Upper lobe of left lung (tissue), 6 donors: ENCODE measurements at regions not wholly inside any gene's neighbourhood (a gene's known extent, or its start where the extent isn't known, plus 50 kb on each side); places are given as distances from the start of the nearest gene placed in this dataset.

Source experiments
- ATAC-seq, 2 donors: fragments of 200-7000 bp; cut with Tn5 transposase; one replicate each; pipeline ENCODE4 v1.9.1; 2022; ENCODE audit warnings: mild to moderate bottlenecking in 2 of 2, moderate library complexity in 2 of 2; ENCODE audit not compliant: low FRiP score in 2 of 2
- DNase-seq, 2 donors: peaks; one replicate each; pipeline ENCODE4 v3.0.0-alpha.2; 2019 to 2020
- H3K27ac ChIP-seq, 4 donors: fragments of 200-600 bp; sonication (generic); one replicate each; pipeline ENCODE4 v1.5.1; 2016 to 2019
- H3K27me3 ChIP-seq, 4 donors: fragments of 200-600 bp; sonication (generic); one replicate each; pipeline ENCODE4 v1.5.1; 2017 to 2019
- H3K36me3 ChIP-seq, 4 donors: fragments of 200-600 bp; sonication (generic); one replicate each; pipeline ENCODE4 v1.5.1; 2016 to 2019
- H3K4me1 ChIP-seq, 4 donors: fragments of 200-600 bp; sonication (generic); one replicate each; pipeline ENCODE4 v1.5.1; 2018 to 2019
- H3K4me3 ChIP-seq, 4 donors: fragments of 200-600 bp; sonication (generic); one replicate each; pipeline ENCODE4 v1.5.1; 2017 to 2019; ENCODE audit warnings: mild to moderate bottlenecking in 2 of 4, moderate library complexity in 1 of 4
- H3K9me3 ChIP-seq, 4 donors: fragments of 200-600 bp; sonication (generic); one replicate each; pipeline ENCODE4 v1.5.1; 2018 to 2019
- EP300 ChIP-seq, 4 donors: sonication (generic); formaldehyde crosslinking; IDR thresholded peaks; one replicate each; pipeline ENCODE4 v1.5.1; 2017; ENCODE audit warnings: antibody characterized with exemption in 4 of 4, control low read depth in 2 of 4
- POLR2A ChIP-seq, 4 donors: fragments of 450-650 bp; IDR thresholded peaks; one replicate each; pipeline ENCODE4 v1.5.1; 2016 to 2017; ENCODE audit warnings: antibody characterized with exemption in 4 of 4, mild to moderate bottlenecking in 2 of 4
- POLR2AphosphoS5 ChIP-seq, 2 donors: sonication (generic); formaldehyde crosslinking; IDR thresholded peaks; one replicate each; pipeline ENCODE4 v1.5.1; 2017; ENCODE audit warnings: antibody characterized with exemption in 2 of 2
- WGBS, 2 donors: methylation state at CpG; one replicate each; pipeline ENCODE4 v1.1.5; 2017 to 2018; 5-methylcytosine and 5-hydroxymethylcytosine counted together
- TF ChIP-seq, protein P1 (sequence below), 6 experiments: fragments of 450-650 bp in 4 of 6; fragments of 200-600 bp in 2 of 6; sonication (generic) in 2 of 6; IDR thresholded peaks; one replicate each; pipeline ENCODE4 v1.5.1; 2016 to 2019; ENCODE audit warnings: antibody characterized with exemption in 6 of 6
- donor health status: DM: no; HTN: no; CAD: no; lungs with moderate emphysema.
- donor health status: DM: no; HTN: yes; CAD: no; lungs with severe emphysema.

DNA sequence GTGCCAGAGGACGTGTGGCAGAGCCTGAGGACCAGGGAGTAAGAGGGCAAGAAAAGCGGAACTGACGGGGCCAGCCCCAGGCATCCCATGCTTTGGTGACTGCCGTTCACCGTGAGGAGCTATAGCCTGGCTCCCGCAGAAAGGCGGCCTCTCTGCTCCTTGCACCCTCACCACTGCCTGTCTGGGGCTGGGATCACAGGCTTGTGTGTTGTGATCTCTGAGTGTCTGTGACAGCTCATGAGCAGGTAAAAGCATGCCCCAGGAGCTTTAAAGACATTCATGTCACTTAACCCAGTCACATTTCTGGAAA lies 266.8 kb upstream of the RAB6C start:
- WGBS, 2 donors, result 82 to 96% methylated on average over 4 to 7 of the region's 7 CpGs
- TF ChIP-seq POLR2A (IDR thresholded peaks at IDR 0.05) (no peak), EP300 (IDR thresholded peaks at IDR 0.05) (no peak), POLR2AphosphoS5 (IDR thresholded peaks at IDR 0.05) (no peak)
- TF ChIP-seq, protein P1, sequence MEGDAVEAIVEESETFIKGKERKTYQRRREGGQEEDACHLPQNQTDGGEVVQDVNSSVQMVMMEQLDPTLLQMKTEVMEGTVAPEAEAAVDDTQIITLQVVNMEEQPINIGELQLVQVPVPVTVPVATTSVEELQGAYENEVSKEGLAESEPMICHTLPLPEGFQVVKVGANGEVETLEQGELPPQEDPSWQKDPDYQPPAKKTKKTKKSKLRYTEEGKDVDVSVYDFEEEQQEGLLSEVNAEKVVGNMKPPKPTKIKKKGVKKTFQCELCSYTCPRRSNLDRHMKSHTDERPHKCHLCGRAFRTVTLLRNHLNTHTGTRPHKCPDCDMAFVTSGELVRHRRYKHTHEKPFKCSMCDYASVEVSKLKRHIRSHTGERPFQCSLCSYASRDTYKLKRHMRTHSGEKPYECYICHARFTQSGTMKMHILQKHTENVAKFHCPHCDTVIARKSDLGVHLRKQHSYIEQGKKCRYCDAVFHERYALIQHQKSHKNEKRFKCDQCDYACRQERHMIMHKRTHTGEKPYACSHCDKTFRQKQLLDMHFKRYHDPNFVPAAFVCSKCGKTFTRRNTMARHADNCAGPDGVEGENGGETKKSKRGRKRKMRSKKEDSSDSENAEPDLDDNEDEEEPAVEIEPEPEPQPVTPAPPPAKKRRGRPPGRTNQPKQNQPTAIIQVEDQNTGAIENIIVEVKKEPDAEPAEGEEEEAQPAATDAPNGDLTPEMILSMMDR (IDR thresholded peaks at IDR 0.05), result no peak
- H3K4me1 ChIP-seq, result no peaks in the 10 kb centered on the region

DNA sequence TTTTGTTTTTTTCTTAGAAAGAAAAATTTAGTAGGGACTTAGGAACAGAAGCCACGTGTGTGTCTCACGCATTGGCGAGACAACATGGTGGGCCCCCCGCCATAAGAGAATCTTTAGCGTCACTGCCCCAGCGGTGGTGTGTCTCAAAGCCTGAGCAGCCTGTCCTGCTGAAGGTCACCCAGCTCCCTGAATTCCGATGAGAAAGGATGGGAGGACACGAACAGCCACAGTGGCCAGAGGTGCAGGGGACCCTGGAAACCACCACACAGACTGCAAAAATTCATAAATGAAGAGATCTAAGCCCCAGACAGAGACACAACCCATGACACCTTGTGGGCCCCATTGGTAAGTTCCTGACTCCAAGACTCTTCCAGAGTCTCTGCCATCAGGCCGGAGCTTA lies 266.1 kb upstream of the RAB6C start:
- no peaks in the 10 kb centered on the region for H3K27me3 ChIP-seq
- H3K9me3 ChIP-seq, result no peaks in the 10 kb centered on the region
- TF ChIP-seq, protein P1 (IDR thresholded peaks at IDR 0.05), result no peak
- TF ChIP-seq EP300 (IDR thresholded peaks at IDR 0.05) (no peak), POLR2AphosphoS5 (IDR thresholded peaks at IDR 0.05) (no peak), POLR2A (IDR thresholded peaks at IDR 0.05) (no peak)
- no peak for DNase-seq
- H3K4me1 ChIP-seq, result no peaks in the 10 kb centered on the region
- WGBS, 2 donors, result 87 to 89% methylated on average over 9 of the region's 9 CpGs
- no peaks in the 10 kb centered on the region for H3K36me3 ChIP-seq
- no peak for ATAC-seq
- H3K4me3 ChIP-seq, result no peak overlapping the region
- H3K27ac ChIP-seq, result no peak overlapping the region

More for the DNA sequence above, 266.8 kb upstream of the RAB6C start:
- H3K36me3 ChIP-seq, result no peaks in the 10 kb centered on the region
- H3K27ac ChIP-seq, result no peak overlapping the region
- no peak overlapping the region for H3K4me3 ChIP-seq
- no peaks in the 10 kb centered on the region for H3K27me3 ChIP-seq
- DNase-seq (no peak), ATAC-seq (no peak)
- no peaks in the 10 kb centered on the region for H3K9me3 ChIP-seq

DNA sequence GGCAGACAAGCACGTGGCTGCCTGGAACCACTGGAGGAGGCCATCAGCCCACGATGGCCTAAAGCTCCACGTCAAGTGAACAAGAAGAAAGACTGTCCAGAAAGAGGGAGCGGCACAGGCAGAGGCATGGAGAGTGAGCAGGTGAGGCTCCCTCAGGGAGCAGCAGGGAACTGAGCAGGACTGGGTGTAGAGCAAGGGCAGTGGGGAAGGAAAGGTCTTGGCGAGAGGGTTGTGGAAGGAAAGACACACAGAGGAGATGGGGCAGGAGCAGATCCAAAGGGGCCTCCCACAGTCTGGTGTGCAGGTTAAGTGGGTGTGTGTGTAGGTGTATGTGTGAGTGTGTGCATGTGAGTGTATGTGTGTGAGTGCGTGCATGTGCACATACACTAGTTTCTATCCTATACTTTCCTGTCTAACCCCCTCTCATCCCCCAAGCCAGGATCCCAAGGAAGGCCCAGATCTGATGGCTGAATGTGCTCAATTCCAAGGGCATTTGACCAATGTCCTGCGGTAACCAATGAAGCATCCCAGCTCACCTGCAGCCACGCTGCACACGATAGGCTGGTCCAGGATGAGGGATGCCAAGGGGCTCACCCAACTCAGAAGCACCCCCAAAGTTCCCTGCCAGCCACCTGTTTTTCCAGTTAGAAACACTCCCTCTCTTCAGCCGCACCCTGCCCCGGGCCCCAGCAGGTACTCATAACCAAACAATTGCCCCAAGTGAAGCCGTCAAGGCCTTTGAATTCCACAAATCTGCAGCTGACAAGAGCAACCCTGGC lies 262.5 kb upstream of the RAB6C start:
- Histone ChIP-seq H3K36me3 (no peaks in the 10 kb centered on the region), H3K4me3 (no peak overlapping the region), H3K27ac (no peak overlapping the region), H3K27me3 (no peaks in the 10 kb centered on the region), H3K9me3 (no peaks in the 10 kb centered on the region), H3K4me1 (no peaks in the 10 kb centered on the region)
- TF ChIP-seq EP300 (IDR thresholded peaks at IDR 0.05) (no peak), POLR2A (IDR thresholded peaks at IDR 0.05) (no peak), POLR2AphosphoS5 (IDR thresholded peaks at IDR 0.05) (no peak)
- TF ChIP-seq, protein P1 (IDR thresholded peaks at IDR 0.05), result no peak
- WGBS, 2 donors, result 71 to 85% methylated on average over 8 to 12 of the region's 12 CpGs
- DNase-seq, result no peak
- no peak for ATAC-seq

DNA sequence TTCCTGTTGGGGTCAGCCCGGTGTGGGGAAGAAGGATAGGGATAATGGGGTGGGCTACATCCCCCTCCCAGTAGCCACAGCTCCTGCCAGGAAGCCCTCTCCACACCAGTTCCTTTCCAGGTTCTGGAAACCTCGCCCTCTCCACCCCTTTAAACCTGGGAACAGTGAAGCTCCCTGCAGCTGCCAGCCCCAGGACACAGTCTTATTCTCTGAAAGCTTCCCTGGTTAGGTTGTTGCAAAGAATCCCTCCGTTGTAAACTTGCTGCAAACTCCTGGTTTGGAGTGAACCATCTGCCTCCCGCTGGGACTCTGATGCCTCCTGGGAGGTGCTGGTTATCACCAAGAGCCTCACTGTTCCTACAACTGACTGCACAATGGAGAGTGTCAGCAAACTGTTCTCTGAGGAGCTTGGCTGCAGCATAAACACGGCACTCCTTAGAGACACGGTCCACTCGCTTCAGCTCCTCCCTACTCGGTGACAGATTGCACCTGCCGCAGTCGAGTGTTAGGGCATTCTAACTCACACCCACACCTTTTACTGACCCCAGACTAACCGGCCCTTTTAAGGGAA lies 261.8 kb upstream of the RAB6C start:
- 31 to 41% methylated on average over 11 of the region's 11 CpGs for WGBS, 2 donors
- DNase-seq, result no peak
- H3K4me3 ChIP-seq, result no peak overlapping the region

More for the DNA sequence above, 261.8 kb upstream of the RAB6C start:
- Histone ChIP-seq H3K27ac (no peak overlapping the region), H3K9me3 (no peaks in the 10 kb centered on the region), H3K36me3 (no peaks in the 10 kb centered on the region), H3K27me3 (no peaks in the 10 kb centered on the region), H3K4me1 (no peaks in the 10 kb centered on the region)
- TF ChIP-seq POLR2A (IDR thresholded peaks at IDR 0.05) (no peak), EP300 (IDR thresholded peaks at IDR 0.05) (no peak), POLR2AphosphoS5 (IDR thresholded peaks at IDR 0.05) (no peak)
- TF ChIP-seq, protein P1 (IDR thresholded peaks at IDR 0.05), result no peak
- ATAC-seq, result no peak
